ENCODE measurements at regions not wholly inside any gene's neighbourhood (a gene's known extent, or its start where the extent isn't known, plus 50 kb on each side); places are given as distances from the start of the nearest gene placed in this dataset.

GRCh38 chr2:95670167-95670566 lies 78.4 kb downstream of the TRIM43 start:
- H3K9me3 ChIP-seq (ENCODE audit: insufficient read depth in 2 of 2, low read depth in 1 of 2, low read length in 1 of 2), result peaks cover 52 to 90% of the 10 kb centered on the region in 2 experiments
- DNase-seq (ENCODE audit: low read depth in 1 of 2, low spot score in 2 of 2), result no peak
- H3K27ac ChIP-seq (ENCODE audit: low read depth, low read length), result no peak overlapping the region
- H2BK120ac ChIP-seq (replicated peaks; ENCODE audit: low read depth, low read length), result no peak overlapping the region
- no peak for FAIRE-seq
- H4K20me1 ChIP-seq (replicated peaks in 1 of 2; ENCODE audit: control insufficient read depth in 1 of 2, insufficient read depth in 2 of 2, low read length in 2 of 2), result no peaks in the 10 kb centered on the region
- H2AFZ ChIP-seq (ENCODE audit: low read length), result no peak overlapping the region
- no peaks in the 10 kb centered on the region for H3K23me2 ChIP-seq (ENCODE audit: low read depth, low read length)
- H3K36me3 ChIP-seq (ENCODE audit: control insufficient read depth in 2 of 4, insufficient read depth in 4 of 4, low read length in 3 of 4), result no peaks in the 10 kb centered on the region
- H3K4me3 ChIP-seq (ENCODE audit: extremely low read depth in 1 of 4, insufficient read depth in 2 of 4, low read depth in 3 of 4, low read length in 4 of 4), result no peak overlapping the region
- H3K4ac ChIP-seq (replicated peaks; ENCODE audit: insufficient read length, low read depth, low read length), result no peak overlapping the region
- H2BK20ac ChIP-seq (ENCODE audit: low read length), result no peak overlapping the region
- H3K23ac ChIP-seq (ENCODE audit: insufficient read length), result no peak overlapping the region
- no peak overlapping the region for H4K91ac ChIP-seq (replicated peaks; ENCODE audit: insufficient read length, low read length)
- H4K8ac ChIP-seq (ENCODE audit: extremely low read depth, insufficient read depth, low read length), result no peak overlapping the region
- H3K14ac ChIP-seq (ENCODE audit: insufficient read length), result no peak overlapping the region
- no peak overlapping the region for H3K9ac ChIP-seq (replicated peaks in 1 of 4; ENCODE audit: extremely low read depth in 1 of 4, low read depth in 3 of 4, low read length in 3 of 4)
- no peak overlapping the region for H3K18ac ChIP-seq (ENCODE audit: extremely low read depth, low read length)
- ChIA-PET CTCF (ENCODE audit: partially characterized antibody) (no interaction called here), POLR2A (ENCODE audit: partially characterized antibody) (no interaction called here)
- no peak overlapping the region for H3K4me2 ChIP-seq (ENCODE audit: insufficient read depth in 1 of 2, low read depth in 2 of 2, low read length in 2 of 2)
- TF ChIP-seq SIRT6 (IDR thresholded peaks at IDR 0.05; ENCODE audit: low read length), result no peak
- no peak for TF ChIP-seq MAFK (IDR thresholded peaks at IDR 0.05; ENCODE audit: low read depth, low read length)
- no peak for TF ChIP-seq CREB1 (IDR thresholded peaks at IDR 0.05)
- no peak for TF ChIP-seq CEBPB (IDR thresholded peaks at IDR 0.05; ENCODE audit: low read depth, low read length)
- no peak for TF ChIP-seq TEAD4 (IDR thresholded peaks at IDR 0.05; ENCODE audit: low read depth, low read length)
- TF ChIP-seq JUND (IDR thresholded peaks at IDR 0.05; ENCODE audit: low read length), result no peak
- TF ChIP-seq ZNF274 (IDR thresholded peaks at IDR 0.05; ENCODE audit: borderline replicate concordance, extremely low read depth, low read length), result no peak
- TF ChIP-seq RAD21 (IDR thresholded peaks at IDR 0.05 in 1 of 2, conservative IDR thresholded peaks at IDR 0.05 in 1 of 2; ENCODE audit: low read depth in 2 of 2, low read length in 2 of 2), result no peak
- no peak for TF ChIP-seq TBP (IDR thresholded peaks at IDR 0.05; ENCODE audit: low read depth, low read length)
- no peak for TF ChIP-seq PHF8 (conservative IDR thresholded peaks at IDR 0.05; ENCODE audit: low read depth, low read length)
- no peaks in the 10 kb centered on the region for H3K4me1 ChIP-seq (replicated peaks in 1 of 4; ENCODE audit: control insufficient read depth in 3 of 4, insufficient read depth in 4 of 4, low read length in 3 of 4)
- 88% methylated on average over 2 of the region's 2 CpGs; no CpG with 5 or more reads in 1 of the 2 experiments for WGBS, 2 experiments (ENCODE audit: extremely low coverage in 1 of 2, insufficient coverage in 1 of 2, insufficient read length in 1 of 2, insufficient replicate concordance in 2 of 2, low coverage in 1 of 2, low lambda C conversion rate in 2 of 2, missing lambda C conversion rate in 1 of 2)
- no peak overlapping the region for H3K56ac ChIP-seq (replicated peaks; ENCODE audit: insufficient read length, low read depth, low read length)
- H3K79me1 ChIP-seq (ENCODE audit: low read depth, low read length), result no peaks in the 10 kb centered on the region
- no peak overlapping the region for H2AK5ac ChIP-seq (ENCODE audit: low read depth, low read length)
- H2BK5ac ChIP-seq (ENCODE audit: low read depth, low read length), result no peak overlapping the region
- H3K79me2 ChIP-seq (ENCODE audit: control insufficient read depth in 1 of 2, insufficient read depth in 2 of 2, low read length in 2 of 2), result no peaks in the 10 kb centered on the region
- no peak overlapping the region for H2BK12ac ChIP-seq (ENCODE audit: low read depth, low read length)
- H4K5ac ChIP-seq (ENCODE audit: insufficient read length, low read depth, low read length), result no peak overlapping the region
- H2BK15ac ChIP-seq (ENCODE audit: low read length), result no peak overlapping the region
- H3K27me3 ChIP-seq (replicated peaks in 1 of 4; ENCODE audit: control insufficient read depth in 3 of 4, extremely low read depth in 1 of 4, insufficient read depth in 3 of 4, low read length in 3 of 4), result no peaks in the 10 kb centered on the region

All from H1 (cell line).